Neural cell (in vitro differentiated cells): ENCODE measurements at regions not wholly inside any gene's neighbourhood (a gene's known extent, or its start where the extent isn't known, plus 50 kb on each side); places are given as distances from the start of the nearest gene placed in this dataset.

Source experiments
- H2AFZ ChIP-seq: fragments of 200-600, 300-800 bp; sonication (generic), shearing (Covaris generic); 2 replicates; pipeline ENCODE4 v1.6.0; 2014; ENCODE audit warnings: low read depth, mild to moderate bottlenecking, antibody characterized with exemption, low read length, moderate library complexity
- H3F3A ChIP-seq: fragments of 200-600 bp; shearing (Covaris generic); 2 replicates; pipeline ENCODE4 v1.6.1; 2016; ENCODE audit warnings: mild to moderate bottlenecking, moderate library complexity, mixed read lengths, antibody characterized with exemption, low read length; ENCODE audit not compliant: insufficient read depth, poor library complexity, severe bottlenecking
- H3K27ac ChIP-seq: fragments of 200-600, 300-800 bp; sonication (generic), shearing (Covaris generic); 2 replicates; pipeline ENCODE4 v1.5.1; 2014; ENCODE audit warnings: mild to moderate bottlenecking, low read length, moderate library complexity
- H3K27me3 ChIP-seq: fragments of 300-800, 200-600 bp; sonication (generic), shearing (Covaris generic); 2 replicates; pipeline ENCODE4 v1.6.0; 2014; ENCODE audit warnings: mild to moderate bottlenecking, low read depth, low read length, moderate library complexity; ENCODE audit not compliant: insufficient read depth
- H3K36me3 ChIP-seq: fragments of 300-800, 200-600 bp; sonication (generic), shearing (Covaris generic); 2 replicates; pipeline ENCODE4 v1.5.1; 2014; ENCODE audit warnings: mild to moderate bottlenecking, antibody characterized with exemption, low read length, moderate library complexity; ENCODE audit not compliant: insufficient read depth
- H3K4me2 ChIP-seq: fragments of 300-800, 200-600 bp; sonication (generic), shearing (Covaris generic); 2 replicates; pipeline ENCODE4 v1.6.0; 2014; ENCODE audit warnings: mild to moderate bottlenecking, low read length
- H3K4me3 ChIP-seq: fragments of 300-800, 200-600 bp; sonication (generic), shearing (Covaris generic); 2 replicates; pipeline ENCODE4 v1.5.1; 2014; ENCODE audit warnings: mild to moderate bottlenecking, low read length, moderate library complexity
- H3K79me2 ChIP-seq: fragments of 200-600 bp; shearing (Covaris generic); replicated peaks from 2 replicates; pipeline ENCODE4 v1.6.0; 2014; ENCODE audit warnings: mild to moderate bottlenecking, low read length, moderate library complexity; ENCODE audit not compliant: insufficient read depth
- H3K9ac ChIP-seq: fragments of 300-800, 200-600 bp; sonication (generic), shearing (Covaris generic); 2 replicates; pipeline ENCODE4 v1.6.1; 2016; ENCODE audit warnings: mild to moderate bottlenecking, low read length, mixed read lengths
- H3K9me2 ChIP-seq: fragments of 200-600 bp; shearing (Covaris generic); 2 replicates; pipeline ENCODE4 v1.6.1; 2016; ENCODE audit warnings: mild to moderate bottlenecking, low read length, mixed read lengths; ENCODE audit not compliant: insufficient read depth
- H3K9me3 ChIP-seq: fragments of 200-600, 300-800 bp; sonication (generic), shearing (Covaris generic); 2 replicates; pipeline ENCODE4 v1.6.1; 2016; ENCODE audit warnings: mild to moderate bottlenecking, mixed run types, low read length, moderate library complexity, mixed read lengths
- H4K20me1 ChIP-seq: fragments of 200-600 bp; shearing (Covaris generic); 2 replicates; pipeline ENCODE4 v1.6.1; 2016; ENCODE audit warnings: mild to moderate bottlenecking, mixed run types; ENCODE audit not compliant: insufficient read depth
- CTCF ChIP-seq: fragments of 450-650 bp; IDR thresholded peaks from 2 replicates; pipeline ENCODE4 v1.5.1; 2014; ENCODE audit warnings: antibody characterized with exemption, mild to moderate bottlenecking, moderate library complexity; ENCODE audit not compliant: poor library complexity, severe bottlenecking
- EP300 ChIP-seq: fragments of 450-650 bp; conservative IDR thresholded peaks from 2 replicates; pipeline ENCODE4 v1.6.1; 2014; ENCODE audit warnings: antibody characterized with exemption, mild to moderate bottlenecking, moderate library complexity; ENCODE audit not compliant: poor library complexity, severe bottlenecking
- EZH2 ChIP-seq: fragments of 200-600, 300-800 bp; shearing (Covaris generic), sonication (generic); IDR thresholded peaks from 2 replicates; pipeline ENCODE4 v1.6.1; 2014; ENCODE audit warnings: antibody characterized with exemption, low read length, borderline replicate concordance, mild to moderate bottlenecking; ENCODE audit not compliant: insufficient read depth, poor library complexity, severe bottlenecking
- MXI1 ChIP-seq: fragments of 450-650 bp; conservative IDR thresholded peaks from 2 replicates; pipeline ENCODE4 v1.6.1; 2014; ENCODE audit warnings: antibody characterized with exemption, mild to moderate bottlenecking; ENCODE audit not compliant: poor library complexity, severe bottlenecking
- POLR2AphosphoS5 ChIP-seq: IDR thresholded peaks from 2 replicates; pipeline ENCODE4 v1.6.1; 2012
- RAD21 ChIP-seq: fragments of 450-650 bp; conservative IDR thresholded peaks from 2 replicates; pipeline ENCODE4 v1.6.1; 2014; ENCODE audit warnings: antibody characterized with exemption, mild to moderate bottlenecking, moderate library complexity
- REST ChIP-seq: IDR thresholded peaks from 2 replicates; pipeline ENCODE4 v1.6.1; 2012; ENCODE audit warnings: borderline replicate concordance
- SMC3 ChIP-seq: fragments of 450-650 bp; conservative IDR thresholded peaks from 2 replicates; pipeline ENCODE4 v1.6.1; 2014; ENCODE audit warnings: antibody characterized with exemption, mild to moderate bottlenecking, moderate library complexity; ENCODE audit not compliant: poor library complexity
- TAF1 ChIP-seq: IDR thresholded peaks from 2 replicates; pipeline ENCODE4 v1.6.1; 2012; ENCODE audit warnings: low read depth

GRCh38 chr1:113231866-113232265, 158.4 kb upstream of the MAGI3 start:
- H3K9me2 ChIP-seq: no peaks in the 10 kb centered on the region
- H3K27me3 ChIP-seq: no peaks in the 10 kb centered on the region
- no peak overlapping the region for H3K4me2 ChIP-seq
- no peaks in the 10 kb centered on the region for H4K20me1 ChIP-seq
- no peak for TF ChIP-seq RAD21
- TF ChIP-seq POLR2AphosphoS5: no peak
- no peak for TF ChIP-seq CTCF
- no peak for TF ChIP-seq MXI1
- no peaks in the 10 kb centered on the region for H3K36me3 ChIP-seq
- no peak overlapping the region for H2AFZ ChIP-seq
- no peak overlapping the region for H3K9ac ChIP-seq
- no peaks in the 10 kb centered on the region for H3F3A ChIP-seq
- no peaks in the 10 kb centered on the region for H3K79me2 ChIP-seq
- no peak overlapping the region for H3K27ac ChIP-seq
- no peaks in the 10 kb centered on the region for H3K9me3 ChIP-seq
- H3K4me3 ChIP-seq: no peak overlapping the region

GRCh38 chr1:113233441-113233840, 156.9 kb upstream of the MAGI3 start:
- Histone ChIP-seq H2AFZ (no peak overlapping the region), H3K9me2 (no peaks in the 10 kb centered on the region), H3K36me3 (no peaks in the 10 kb centered on the region), H3K79me2 (no peaks in the 10 kb centered on the region), H3K9me3 (no peaks in the 10 kb centered on the region), H3K9ac (no peak overlapping the region), H3K4me2 (no peak overlapping the region), H3K4me3 (no peak overlapping the region), H3K27ac (no peak overlapping the region), H3K27me3 (no peaks in the 10 kb centered on the region), H3F3A (no peaks in the 10 kb centered on the region), H4K20me1 (no peaks in the 10 kb centered on the region)
- no peak for TF ChIP-seq EZH2
- TF ChIP-seq SMC3: no peak
- TF ChIP-seq CTCF: no peak
- no peak for TF ChIP-seq MXI1
- TF ChIP-seq POLR2AphosphoS5: no peak
- TF ChIP-seq TAF1: no peak
- no peak for TF ChIP-seq EP300
- TF ChIP-seq RAD21: no peak
- TF ChIP-seq REST: no peak
